ENCODE measurements at regions not wholly inside any gene's neighbourhood (a gene's known extent, or its start where the extent isn't known, plus 50 kb on each side); places are given as distances from the start of the nearest gene placed in this dataset.

DNA sequence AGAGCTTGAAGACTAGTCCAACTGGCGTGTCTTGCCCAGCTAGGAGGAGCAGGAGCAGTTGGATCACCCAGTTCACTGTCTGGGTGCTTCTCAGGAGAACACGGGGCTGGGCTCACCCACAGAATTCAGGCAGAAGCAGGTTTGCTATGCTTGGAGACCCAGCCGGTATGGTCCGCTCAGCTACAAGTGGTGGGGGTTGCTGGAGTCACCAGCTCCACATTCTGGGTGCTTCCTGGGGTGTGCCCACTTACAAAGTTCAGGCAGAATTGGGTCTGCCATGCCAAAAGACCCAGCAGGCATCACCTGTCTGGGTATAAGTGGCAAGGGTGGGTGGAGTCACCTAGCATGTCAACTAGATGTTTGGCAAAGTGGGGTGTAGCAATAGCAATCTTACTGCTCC lies 1061.8 kb downstream of the PCDH19 start:
- no peak overlapping the region for H3K4me3 ChIP-seq (replicated peaks; ENCODE audit: low read depth, low read length)
- no peak for DNase-seq (ENCODE audit: low read depth)
- TF ChIP-seq, protein P1, sequence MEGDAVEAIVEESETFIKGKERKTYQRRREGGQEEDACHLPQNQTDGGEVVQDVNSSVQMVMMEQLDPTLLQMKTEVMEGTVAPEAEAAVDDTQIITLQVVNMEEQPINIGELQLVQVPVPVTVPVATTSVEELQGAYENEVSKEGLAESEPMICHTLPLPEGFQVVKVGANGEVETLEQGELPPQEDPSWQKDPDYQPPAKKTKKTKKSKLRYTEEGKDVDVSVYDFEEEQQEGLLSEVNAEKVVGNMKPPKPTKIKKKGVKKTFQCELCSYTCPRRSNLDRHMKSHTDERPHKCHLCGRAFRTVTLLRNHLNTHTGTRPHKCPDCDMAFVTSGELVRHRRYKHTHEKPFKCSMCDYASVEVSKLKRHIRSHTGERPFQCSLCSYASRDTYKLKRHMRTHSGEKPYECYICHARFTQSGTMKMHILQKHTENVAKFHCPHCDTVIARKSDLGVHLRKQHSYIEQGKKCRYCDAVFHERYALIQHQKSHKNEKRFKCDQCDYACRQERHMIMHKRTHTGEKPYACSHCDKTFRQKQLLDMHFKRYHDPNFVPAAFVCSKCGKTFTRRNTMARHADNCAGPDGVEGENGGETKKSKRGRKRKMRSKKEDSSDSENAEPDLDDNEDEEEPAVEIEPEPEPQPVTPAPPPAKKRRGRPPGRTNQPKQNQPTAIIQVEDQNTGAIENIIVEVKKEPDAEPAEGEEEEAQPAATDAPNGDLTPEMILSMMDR (IDR thresholded peaks at IDR 0.05; ENCODE audit: low read length, missing control alignments), result no peak

DNA sequence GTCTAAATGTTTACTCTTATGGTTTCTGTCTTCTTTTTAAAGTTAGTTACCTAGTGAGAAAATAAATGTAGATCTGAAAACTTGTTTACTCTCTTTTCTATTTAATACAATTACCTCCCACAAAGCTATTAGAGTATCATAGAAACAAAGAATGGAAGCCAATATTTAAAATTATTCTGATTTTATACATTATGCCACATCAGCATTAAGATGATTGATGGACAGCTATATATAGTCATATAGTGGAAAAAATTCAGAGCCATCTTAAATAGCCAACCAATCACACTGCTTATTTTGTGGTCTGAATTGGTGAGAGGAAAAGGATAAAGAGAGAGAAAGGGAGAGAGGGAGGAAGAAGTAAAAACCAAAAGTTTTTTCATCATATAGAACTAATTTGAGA lies 1101.8 kb downstream of the PCDH19 start:
- TF ChIP-seq, protein P1 (IDR thresholded peaks at IDR 0.05; ENCODE audit: low read length, missing control alignments), result no peak
- no peak overlapping the region for H3K4me3 ChIP-seq (replicated peaks; ENCODE audit: low read depth, low read length)
- no peak for DNase-seq (ENCODE audit: low read depth)

DNA sequence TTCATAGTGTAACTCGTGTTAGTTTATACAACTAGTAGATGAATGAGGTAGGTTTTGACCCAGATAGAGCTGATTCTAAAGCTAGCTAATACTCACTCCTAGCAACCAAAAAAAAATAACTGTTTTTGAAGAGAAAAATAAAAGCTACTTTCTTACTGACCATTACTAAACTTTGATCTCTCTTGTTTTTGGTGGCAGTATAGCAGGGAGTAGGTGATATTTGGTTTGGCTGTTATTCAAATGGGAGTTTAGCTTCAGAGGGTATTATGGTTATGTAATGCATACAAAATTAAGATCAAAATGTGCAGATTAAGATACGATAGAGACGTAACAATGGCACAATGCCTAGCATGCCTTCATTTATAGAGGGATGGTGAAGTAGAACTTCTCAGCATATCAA lies 1104.5 kb downstream of the PCDH19 start:
- TF ChIP-seq, protein P1 (IDR thresholded peaks at IDR 0.05; ENCODE audit: low read length, missing control alignments), result no peak
- no peak for DNase-seq (ENCODE audit: low read depth)
- H3K4me3 ChIP-seq (replicated peaks; ENCODE audit: low read depth, low read length), result no peak overlapping the region

DNA sequence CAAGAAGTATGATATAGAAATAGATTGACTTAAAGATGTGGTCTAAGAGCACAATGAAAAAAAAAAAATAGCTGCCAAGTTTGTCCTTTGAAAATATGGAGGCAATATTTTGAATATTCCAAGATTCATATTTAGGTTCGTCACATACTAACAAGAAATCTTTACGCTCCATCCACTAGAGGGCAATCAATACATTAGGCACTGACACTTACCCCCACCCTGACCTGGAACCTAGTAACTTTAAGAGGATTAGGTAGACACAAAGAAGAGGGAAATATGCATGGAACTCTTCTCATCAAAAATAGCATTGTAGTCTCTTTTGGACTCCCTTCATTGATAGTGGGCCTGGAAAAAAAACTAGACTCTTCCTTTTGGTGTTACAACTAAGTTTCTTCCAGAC lies 1108.1 kb downstream of the PCDH19 start:
- H3K4me3 ChIP-seq (replicated peaks; ENCODE audit: low read depth, low read length), result no peak overlapping the region
- peak; percentile 0 for DNase-seq (ENCODE audit: low read depth)
- TF ChIP-seq, protein P1 (IDR thresholded peaks at IDR 0.05; ENCODE audit: low read length, missing control alignments), result no peak

DNA sequence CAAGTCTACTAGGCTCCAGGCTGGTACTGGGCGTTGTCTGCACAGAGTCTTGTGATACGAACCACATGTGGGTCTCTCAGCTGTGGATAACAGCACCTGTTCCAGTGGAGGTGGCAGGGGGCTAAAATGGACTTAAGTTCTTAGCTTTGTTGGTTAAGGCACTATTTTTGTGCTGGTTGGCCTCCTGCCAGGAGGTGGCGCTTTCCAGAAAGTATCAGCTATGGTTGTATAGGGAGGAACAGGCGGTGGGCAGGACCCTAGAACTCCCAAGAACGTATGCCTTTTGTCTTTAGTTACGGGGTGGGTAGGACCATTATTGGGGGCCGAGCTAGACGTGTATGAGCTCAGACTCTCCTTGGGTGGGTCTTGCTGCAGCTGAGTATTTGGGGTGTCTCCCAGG lies 1138.4 kb downstream of the PCDH19 start:
- TF ChIP-seq, protein P1 (IDR thresholded peaks at IDR 0.05; ENCODE audit: low read length, missing control alignments), result no peak
- no peak overlapping the region for H3K4me3 ChIP-seq (replicated peaks; ENCODE audit: low read depth, low read length)
- no peak for DNase-seq (ENCODE audit: low read depth)

DNA sequence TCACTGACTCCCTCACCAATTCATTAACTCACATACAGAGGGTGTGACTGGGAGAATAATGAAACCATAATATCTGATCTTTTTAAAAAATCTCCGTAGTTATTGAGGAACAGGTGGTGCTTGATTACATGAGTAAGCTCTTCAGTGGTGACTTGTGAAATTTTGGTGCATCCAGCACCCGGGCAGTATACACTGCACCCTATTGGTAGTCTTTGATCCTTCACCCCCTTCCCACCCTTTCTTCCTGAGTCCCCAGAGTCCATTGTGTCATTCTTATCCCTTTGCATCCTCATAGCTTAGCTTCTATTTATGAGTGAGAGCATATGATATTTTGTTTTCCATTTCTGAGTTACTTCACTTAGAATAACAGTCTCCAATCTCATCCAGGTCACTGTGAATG lies 1143.8 kb downstream of the PCDH19 start:
- TF ChIP-seq, protein P1 (IDR thresholded peaks at IDR 0.05; ENCODE audit: low read length, missing control alignments), result no peak
- no peak for DNase-seq (ENCODE audit: low read depth)
- H3K4me3 ChIP-seq (replicated peaks; ENCODE audit: low read depth, low read length), result no peak overlapping the region

DNA sequence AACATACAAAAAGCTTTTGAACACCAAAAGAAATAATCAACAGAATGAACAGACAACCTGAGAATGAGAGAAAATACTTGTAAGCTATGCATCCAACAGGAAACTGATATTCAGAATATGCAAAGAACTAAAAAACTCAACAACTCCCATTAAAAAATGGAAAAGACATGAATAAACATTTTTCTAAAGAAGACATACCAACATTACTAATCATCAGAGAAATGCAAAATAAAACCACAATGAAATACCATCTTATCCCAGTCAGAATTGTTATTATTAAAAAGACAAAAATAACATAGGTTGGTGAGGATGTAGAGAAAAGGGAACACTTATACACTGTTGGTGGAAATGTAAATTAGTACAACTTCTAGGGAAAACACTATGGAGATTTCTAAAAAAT lies 1161.9 kb downstream of the PCDH19 start:
- no peak overlapping the region for H3K4me3 ChIP-seq (replicated peaks; ENCODE audit: low read depth, low read length)
- TF ChIP-seq, protein P1 (IDR thresholded peaks at IDR 0.05; ENCODE audit: low read length, missing control alignments), result no peak
- DNase-seq (ENCODE audit: low read depth), result no peak

All from fibroblast of pulmonary artery (primary cell).